ENCODE measurements at regions not wholly inside any gene's neighbourhood (a gene's known extent, or its start where the extent isn't known, plus 50 kb on each side); places are given as distances from the start of the nearest gene placed in this dataset.
"Not testable (repeated sequence)": the region's sequence is repeated elsewhere in the genome, so short reads cannot be mapped to it uniquely, and the experiment has no call there.

DNA sequence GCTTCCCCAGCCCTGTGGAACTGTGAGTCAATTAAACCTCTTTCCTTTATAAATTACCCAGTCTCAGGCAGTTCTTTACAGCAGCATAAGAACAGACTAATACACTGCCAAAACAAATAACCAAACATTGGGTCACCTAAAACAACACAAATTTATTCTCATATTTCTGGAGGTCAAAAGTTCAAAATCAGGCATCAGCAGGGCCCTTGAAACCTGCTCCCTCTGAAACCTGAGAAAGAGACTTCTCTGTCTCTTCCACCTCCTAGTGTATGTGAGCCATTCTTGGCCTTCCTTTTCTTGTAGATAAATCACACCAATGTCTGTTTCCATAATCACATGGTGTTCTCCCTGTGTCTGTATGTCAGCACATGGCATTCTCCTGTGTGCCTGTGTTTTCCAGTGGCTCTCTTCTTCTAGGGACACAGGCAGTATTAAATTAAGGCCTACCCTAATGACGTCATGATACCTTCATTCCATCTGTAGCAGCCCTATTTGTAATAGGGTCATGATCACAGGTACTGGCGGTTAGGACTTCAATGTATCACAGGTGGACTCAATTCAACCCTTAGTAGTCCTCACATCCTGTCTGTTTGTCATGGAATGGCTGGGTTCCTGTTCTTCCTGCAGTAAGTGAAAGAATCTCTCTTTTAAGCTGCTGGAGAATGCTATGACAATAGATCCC, 147.3 kb upstream of the CLNK start:
- no peak for DNase-seq (ENCODE audit: low spot score)
- intact Hi-C loops (cut with micrococcal nuclease; ENCODE audit: unreplicated experiment): no loop called here
- H3K27me3 ChIP-seq (replicated peaks; ENCODE audit: insufficient read depth, low read depth, low read length, poor library complexity): no peaks in the 10 kb centered on the region
- no peaks in the 10 kb centered on the region for H3K4me1 ChIP-seq (ENCODE audit: insufficient read depth, low read length, poor library complexity, severe bottlenecking)
- POLR2A ChIA-PET (ENCODE audit: low non-redundant PET): no interaction called here
- no TSS peak for BruUV-seq (replicated peaks)
- no peak overlapping the region for H3K27ac ChIP-seq (ENCODE audit: low read depth, low read length, poor library complexity, severe bottlenecking)
- CTCF ChIA-PET: no interaction called here
- TF ChIP-seq EZH2 (IDR thresholded peaks at IDR 0.05; ENCODE audit: borderline replicate concordance, low read depth, low read length, poor library complexity, severe bottlenecking): no peak
- TF ChIP-seq, protein P1, sequence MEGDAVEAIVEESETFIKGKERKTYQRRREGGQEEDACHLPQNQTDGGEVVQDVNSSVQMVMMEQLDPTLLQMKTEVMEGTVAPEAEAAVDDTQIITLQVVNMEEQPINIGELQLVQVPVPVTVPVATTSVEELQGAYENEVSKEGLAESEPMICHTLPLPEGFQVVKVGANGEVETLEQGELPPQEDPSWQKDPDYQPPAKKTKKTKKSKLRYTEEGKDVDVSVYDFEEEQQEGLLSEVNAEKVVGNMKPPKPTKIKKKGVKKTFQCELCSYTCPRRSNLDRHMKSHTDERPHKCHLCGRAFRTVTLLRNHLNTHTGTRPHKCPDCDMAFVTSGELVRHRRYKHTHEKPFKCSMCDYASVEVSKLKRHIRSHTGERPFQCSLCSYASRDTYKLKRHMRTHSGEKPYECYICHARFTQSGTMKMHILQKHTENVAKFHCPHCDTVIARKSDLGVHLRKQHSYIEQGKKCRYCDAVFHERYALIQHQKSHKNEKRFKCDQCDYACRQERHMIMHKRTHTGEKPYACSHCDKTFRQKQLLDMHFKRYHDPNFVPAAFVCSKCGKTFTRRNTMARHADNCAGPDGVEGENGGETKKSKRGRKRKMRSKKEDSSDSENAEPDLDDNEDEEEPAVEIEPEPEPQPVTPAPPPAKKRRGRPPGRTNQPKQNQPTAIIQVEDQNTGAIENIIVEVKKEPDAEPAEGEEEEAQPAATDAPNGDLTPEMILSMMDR (conservative IDR thresholded peaks at IDR 0.05; ENCODE audit: low read depth, low read length): no peak
- no peaks in the 10 kb centered on the region for H3K36me3 ChIP-seq (ENCODE audit: insufficient read depth, low read length, poor library complexity, severe bottlenecking)
- peaks cover 31% of the 10 kb centered on the region for H3K9me3 ChIP-seq (ENCODE audit: low read depth, low read length, poor library complexity, severe bottlenecking)
- H3K4me3 ChIP-seq (ENCODE audit: low read depth, low read length, poor library complexity, severe bottlenecking): no peak overlapping the region

DNA sequence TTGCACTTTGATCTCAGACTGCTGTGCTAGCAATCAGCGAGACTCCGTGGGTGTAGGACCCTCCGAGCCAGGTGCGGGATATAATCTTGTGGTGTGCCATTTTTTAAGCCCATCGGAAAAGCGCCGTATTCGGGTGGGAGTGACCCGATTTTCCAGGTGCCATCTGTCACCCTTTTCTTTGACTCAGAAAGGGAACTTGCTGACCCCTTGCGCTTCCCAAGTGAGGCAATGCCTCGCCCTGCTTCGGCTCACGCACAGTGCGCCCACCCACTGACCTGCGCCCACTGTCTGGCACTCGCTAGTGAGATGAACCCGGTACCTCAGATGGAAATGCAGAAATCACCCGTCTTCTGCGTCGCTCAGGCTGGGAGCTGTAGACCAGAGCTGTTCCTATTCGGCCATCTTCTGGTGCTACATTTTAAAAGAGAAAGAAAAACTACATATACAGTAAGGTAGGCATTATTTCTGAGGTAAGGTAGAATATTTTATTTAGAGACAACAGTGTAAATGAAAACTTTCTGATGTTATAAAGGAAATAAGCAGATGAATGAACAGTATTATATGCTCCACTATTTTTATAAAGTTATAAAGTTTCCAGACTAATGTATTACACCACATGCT, 144.5 kb upstream of the CLNK start:
- intact Hi-C loops (cut with micrococcal nuclease; ENCODE audit: unreplicated experiment); DNase-seq (ENCODE audit: low spot score); H3K36me3 ChIP-seq (ENCODE audit: insufficient read depth, low read length, poor library complexity, severe bottlenecking); CTCF ChIA-PET; H3K4me3 ChIP-seq (ENCODE audit: low read depth, low read length, poor library complexity, severe bottlenecking); BruUV-seq (replicated peaks); H3K27me3 ChIP-seq (replicated peaks; ENCODE audit: insufficient read depth, low read depth, low read length, poor library complexity); POLR2A ChIA-PET (ENCODE audit: low non-redundant PET); H3K4me1 ChIP-seq (ENCODE audit: insufficient read depth, low read length, poor library complexity, severe bottlenecking); H3K27ac ChIP-seq (ENCODE audit: low read depth, low read length, poor library complexity, severe bottlenecking): not testable (repeated sequence)
- H3K9me3 ChIP-seq (ENCODE audit: low read depth, low read length, poor library complexity, severe bottlenecking): peaks cover 24% of the 10 kb centered on the region

DNA sequence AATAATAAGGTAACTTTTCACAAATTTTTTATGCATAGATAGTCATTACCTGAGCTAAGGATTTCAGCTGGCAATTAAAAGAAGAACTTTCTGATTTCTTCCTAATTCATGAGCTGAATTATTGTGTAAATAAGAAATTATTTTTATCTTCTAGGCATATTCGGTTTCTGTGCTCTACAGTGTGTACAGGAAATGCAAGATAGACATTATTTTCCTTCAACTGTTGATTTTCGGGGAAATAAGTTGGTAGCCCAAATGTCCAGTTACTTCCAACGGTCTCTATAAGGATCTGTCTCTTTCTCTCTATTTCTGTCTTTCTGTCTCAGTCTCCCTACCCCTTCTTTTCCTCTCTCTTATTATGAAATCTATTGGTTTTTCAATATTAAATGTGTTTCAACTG, 137.3 kb upstream of the CLNK start:
- DNase-seq (ENCODE audit: low spot score): no peak
- H3K36me3 ChIP-seq (ENCODE audit: insufficient read depth, low read length, poor library complexity, severe bottlenecking): no peaks in the 10 kb centered on the region
- no TSS peak for BruUV-seq (replicated peaks)
- no peak for TF ChIP-seq EZH2 (IDR thresholded peaks at IDR 0.05; ENCODE audit: borderline replicate concordance, low read depth, low read length, poor library complexity, severe bottlenecking)
- TF ChIP-seq, protein P1 (conservative IDR thresholded peaks at IDR 0.05; ENCODE audit: low read depth, low read length): no peak
- no peaks in the 10 kb centered on the region for H3K4me1 ChIP-seq (ENCODE audit: insufficient read depth, low read length, poor library complexity, severe bottlenecking)
- no peaks in the 10 kb centered on the region for H3K27me3 ChIP-seq (replicated peaks; ENCODE audit: insufficient read depth, low read depth, low read length, poor library complexity)
- no peak overlapping the region for H3K4me3 ChIP-seq (ENCODE audit: low read depth, low read length, poor library complexity, severe bottlenecking)
- intact Hi-C loops (cut with micrococcal nuclease; ENCODE audit: unreplicated experiment): no loop called here
- POLR2A ChIA-PET (ENCODE audit: low non-redundant PET): no interaction called here
- no peak overlapping the region for H3K27ac ChIP-seq (ENCODE audit: low read depth, low read length, poor library complexity, severe bottlenecking)
- no peaks in the 10 kb centered on the region for H3K9me3 ChIP-seq (ENCODE audit: low read depth, low read length, poor library complexity, severe bottlenecking)
- CTCF ChIA-PET: no interaction called here

DNA sequence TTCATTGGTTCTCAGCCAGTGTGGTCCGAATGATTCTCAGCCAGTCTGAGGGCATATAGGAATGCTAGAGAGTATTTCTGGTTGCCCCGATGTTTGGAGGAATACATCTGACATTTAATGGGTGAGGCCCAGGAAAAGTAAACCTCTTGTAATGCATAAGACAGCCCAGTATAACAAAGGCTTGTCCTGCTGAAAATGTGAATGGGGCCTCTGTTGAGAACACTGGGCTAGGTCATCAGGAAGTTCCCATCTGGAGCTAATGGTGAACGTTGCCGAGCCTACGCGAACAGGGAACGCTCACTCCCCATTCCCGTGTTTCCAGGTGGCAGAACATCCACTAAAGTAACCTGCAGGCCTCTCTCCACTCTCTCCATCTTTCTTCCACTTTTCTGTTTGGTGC, 132.0 kb upstream of the CLNK start:
- DNase-seq (ENCODE audit: low spot score): no peak
- peaks cover 7% of the 10 kb centered on the region for H3K9me3 ChIP-seq (ENCODE audit: low read depth, low read length, poor library complexity, severe bottlenecking)
- H3K27me3 ChIP-seq (replicated peaks; ENCODE audit: insufficient read depth, low read depth, low read length, poor library complexity): no peaks in the 10 kb centered on the region
- no peak overlapping the region for H3K4me3 ChIP-seq (ENCODE audit: low read depth, low read length, poor library complexity, severe bottlenecking)
- ChIA-PET CTCF (no interaction called here), POLR2A (ENCODE audit: low non-redundant PET) (no interaction called here)
- no peak for TF ChIP-seq EZH2 (IDR thresholded peaks at IDR 0.05; ENCODE audit: borderline replicate concordance, low read depth, low read length, poor library complexity, severe bottlenecking)
- TF ChIP-seq, protein P1 (conservative IDR thresholded peaks at IDR 0.05; ENCODE audit: low read depth, low read length): no peak
- no TSS peak for BruUV-seq (replicated peaks)
- H3K36me3 ChIP-seq (ENCODE audit: insufficient read depth, low read length, poor library complexity, severe bottlenecking): no peaks in the 10 kb centered on the region
- no peaks in the 10 kb centered on the region for H3K4me1 ChIP-seq (ENCODE audit: insufficient read depth, low read length, poor library complexity, severe bottlenecking)
- intact Hi-C loops (cut with micrococcal nuclease; ENCODE audit: unreplicated experiment): no loop called here
- H3K27ac ChIP-seq (ENCODE audit: low read depth, low read length, poor library complexity, severe bottlenecking): no peak overlapping the region

All from A673 (cell line).